DOHH2 (cell line): ENCODE measurements at regions not wholly inside any gene's neighbourhood (a gene's known extent, or its start where the extent isn't known, plus 50 kb on each side); places are given as distances from the start of the nearest gene placed in this dataset.

ENCODE experiments used
- H3F3A ChIP-seq: fragments of 200-600 bp; sonication (generic), shearing (Covaris generic); 2 replicates; pipeline ENCODE4 v1.6.0; 2016; ENCODE audit warnings: antibody characterized with exemption, mild to moderate bottlenecking; ENCODE audit not compliant: control insufficient read depth, insufficient read depth
- H3K27ac ChIP-seq: fragments of 200-600 bp; sonication (generic); 2 replicates; pipeline ENCODE4 v1.5.1; 2014; ENCODE audit warnings: low read depth, mild to moderate bottlenecking, low read length, moderate library complexity
- H3K27me3 ChIP-seq: fragments of 200-600 bp; sonication (generic); 2 replicates; pipeline ENCODE4 v1.6.1; 2014; ENCODE audit warnings: mild to moderate bottlenecking, low read length, mixed read lengths; ENCODE audit not compliant: control insufficient read depth
- H3K36me3 ChIP-seq: fragments of 200-600 bp; sonication (generic); 2 replicates; pipeline ENCODE4 v1.6.1; 2014; ENCODE audit warnings: mild to moderate bottlenecking, low read length, moderate library complexity, mixed read lengths; ENCODE audit not compliant: control insufficient read depth
- H3K4me1 ChIP-seq: fragments of 200-600 bp; sonication (generic); 2 replicates; pipeline ENCODE4 v1.6.1; 2014; ENCODE audit warnings: mild to moderate bottlenecking, low read length, mixed read lengths; ENCODE audit not compliant: control insufficient read depth
- H3K4me2 ChIP-seq: fragments of 200-600 bp; sonication (generic); 2 replicates; pipeline ENCODE4 v1.6.0; 2014; ENCODE audit warnings: mild to moderate bottlenecking, low read length, moderate library complexity
- H3K4me3 ChIP-seq: fragments of 200-600 bp; sonication (generic); 2 replicates; pipeline ENCODE4 v1.5.1; 2014; ENCODE audit warnings: mild to moderate bottlenecking, low read length, mixed read lengths
- H3K79me2 ChIP-seq: fragments of 200-600 bp; sonication (generic); 2 replicates; pipeline ENCODE4 v1.6.1; 2014; ENCODE audit warnings: mild to moderate bottlenecking, low read length, mixed read lengths; ENCODE audit not compliant: control insufficient read depth
- H3K9me2 ChIP-seq: fragments of 200-600 bp; sonication (generic); replicated peaks from 2 replicates; pipeline ENCODE4 v1.6.1; 2014; ENCODE audit warnings: mild to moderate bottlenecking, low read length, mixed read lengths; ENCODE audit not compliant: control insufficient read depth
- H3K9me3 ChIP-seq: fragments of 200-600 bp; sonication (generic); 2 replicates; pipeline ENCODE4 v1.6.1; 2014; ENCODE audit warnings: antibody characterized with exemption, low read length, mixed read lengths; ENCODE audit not compliant: control insufficient read depth, insufficient read depth
- H4K20me1 ChIP-seq: fragments of 200-600 bp; sonication (generic); 2 replicates; pipeline ENCODE4 v1.6.0; 2014; ENCODE audit warnings: low read depth, mild to moderate bottlenecking, antibody characterized with exemption, low read length, moderate library complexity; ENCODE audit not compliant: control insufficient read depth, insufficient read depth
- CTCF ChIP-seq: fragments of 200-600 bp; sonication (generic); IDR thresholded peaks from one replicate; pipeline ENCODE4 v1.5.1; 2014; ENCODE audit warnings: antibody characterized with exemption, mild to moderate bottlenecking, low read depth, low read length; ENCODE audit not compliant: poor library complexity, severe bottlenecking
- EZH2phosphoT487 ChIP-seq: fragments of 200-600 bp; sonication (generic); IDR thresholded peaks from 2 replicates; pipeline ENCODE4 v1.6.1; 2017; ENCODE audit warnings: borderline replicate concordance, mild to moderate bottlenecking, antibody characterized with exemption, low read length, moderate library complexity, mixed read lengths

- Histone ChIP-seq H3K9me3 (no peaks in the 10 kb centered on the region), H4K20me1 (no peaks in the 10 kb centered on the region), H3K4me2 (no peak overlapping the region), H3K79me2 (no peaks in the 10 kb centered on the region), H3K27ac (no peak overlapping the region), H3F3A (no peaks in the 10 kb centered on the region), H3K4me1 (no peaks in the 10 kb centered on the region), H3K9me2 (no peaks in the 10 kb centered on the region), H3K4me3 (no peak overlapping the region), H3K36me3 (no peaks in the 10 kb centered on the region), H3K27me3 (peaks cover 27% of the 10 kb centered on the region)
- TF ChIP-seq EZH2phosphoT487 (no peak), CTCF (no peak)
These were observed 74.6 kb upstream of the NAA20 start for GRCh38 chr20:19942611-19943010.

GRCh38 chr20:19943061-19943521 is 74.1 kb upstream of the NAA20 start:
- Histone ChIP-seq H3K9me2 (no peaks in the 10 kb centered on the region), H3K27me3 (peaks cover 26% of the 10 kb centered on the region), H4K20me1 (no peaks in the 10 kb centered on the region), H3K27ac (no peak overlapping the region), H3F3A (no peaks in the 10 kb centered on the region), H3K36me3 (no peaks in the 10 kb centered on the region), H3K9me3 (no peaks in the 10 kb centered on the region), H3K79me2 (no peaks in the 10 kb centered on the region), H3K4me1 (no peaks in the 10 kb centered on the region), H3K4me3 (no peak overlapping the region), H3K4me2 (no peak overlapping the region)
- TF ChIP-seq CTCF (no peak), EZH2phosphoT487 (no peak)

GRCh38 chr20:19944772-19945459 is 72.2 kb upstream of the NAA20 start:
- peaks cover 26% of the 10 kb centered on the region for H3K27me3 ChIP-seq

More at GRCh38 chr20:19944772-19945459, 72.2 kb upstream of the NAA20 start:
- Histone ChIP-seq H4K20me1 (no peaks in the 10 kb centered on the region), H3K36me3 (no peaks in the 10 kb centered on the region), H3F3A (no peaks in the 10 kb centered on the region), H3K79me2 (no peaks in the 10 kb centered on the region), H3K9me2 (no peaks in the 10 kb centered on the region), H3K4me1 (no peaks in the 10 kb centered on the region), H3K27ac (no peak overlapping the region), H3K4me2 (no peak overlapping the region), H3K9me3 (no peaks in the 10 kb centered on the region), H3K4me3 (no peak overlapping the region)
- no peak for TF ChIP-seq CTCF
- no peak for TF ChIP-seq EZH2phosphoT487
